HG03135 (cell line): ENCODE measurements at regions not wholly inside any gene's neighbourhood (a gene's known extent, or its start where the extent isn't known, plus 50 kb on each side); places are given as distances from the start of the nearest gene placed in this dataset.

Source experiments
- ATAC-seq: cut with Tn5 transposase; IDR thresholded peaks from one replicate; pipeline ENCODE4 v1.9.1; 2021; ENCODE audit warnings: mild to moderate bottlenecking, moderate library complexity; ENCODE audit not compliant: unreplicated experiment

DNA sequence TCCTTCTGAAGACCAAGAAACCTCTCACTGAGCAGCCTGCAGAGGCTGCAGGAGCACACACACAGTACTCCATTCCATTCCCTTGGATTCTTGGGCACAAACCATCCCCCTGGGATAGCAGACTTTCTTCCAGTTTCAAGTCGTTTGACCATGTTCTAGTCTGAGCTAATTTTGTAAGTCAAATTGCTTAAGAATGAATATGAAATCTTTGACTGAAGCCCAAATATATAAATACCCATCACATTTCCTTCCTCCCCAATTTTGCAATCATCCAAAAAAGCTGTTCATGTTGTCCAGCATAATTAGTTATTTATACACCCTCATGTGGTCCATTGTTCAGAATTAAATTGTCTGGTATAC is 231.2 kb upstream of the TPRG1 start:
- no peak for ATAC-seq

DNA sequence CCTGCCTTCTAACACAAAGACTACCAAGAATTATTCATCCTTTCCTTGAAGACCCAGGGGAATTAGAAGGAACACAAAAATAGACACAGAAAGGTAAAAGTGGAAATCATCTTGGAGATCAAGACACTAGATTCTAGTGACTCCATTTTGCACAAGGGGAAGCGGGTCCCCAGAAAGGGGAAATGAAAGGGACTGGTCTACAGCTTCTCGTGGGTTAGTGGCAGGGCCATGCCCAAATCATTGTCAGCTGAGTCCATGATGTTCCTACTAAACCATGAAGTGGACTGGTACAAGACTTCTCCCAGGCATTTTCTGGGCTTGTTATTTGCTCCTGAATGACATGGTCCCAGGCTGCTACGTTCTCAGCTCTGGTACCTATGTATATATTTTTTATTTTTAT is 230.7 kb upstream of the TPRG1 start:
- no peak for ATAC-seq

DNA sequence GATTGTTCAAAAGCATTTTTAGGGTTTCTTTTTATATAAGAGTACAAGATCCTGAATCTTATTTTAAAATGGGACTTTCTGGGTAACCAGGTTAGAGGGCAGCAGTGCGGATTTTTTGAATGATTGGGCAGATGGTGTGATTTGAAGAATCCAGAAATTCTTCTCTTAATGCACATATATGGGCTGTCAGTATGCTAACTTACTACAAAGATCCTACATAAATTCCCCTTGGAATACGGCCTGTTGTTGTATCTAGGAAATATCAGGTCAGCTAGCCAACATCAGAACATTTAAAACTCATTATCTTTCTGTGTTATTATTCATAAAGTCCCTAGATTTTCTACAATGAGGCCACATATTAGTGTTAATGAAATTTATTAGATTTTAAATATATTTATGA is 229.6 kb upstream of the TPRG1 start:
- ATAC-seq, result no peak

DNA sequence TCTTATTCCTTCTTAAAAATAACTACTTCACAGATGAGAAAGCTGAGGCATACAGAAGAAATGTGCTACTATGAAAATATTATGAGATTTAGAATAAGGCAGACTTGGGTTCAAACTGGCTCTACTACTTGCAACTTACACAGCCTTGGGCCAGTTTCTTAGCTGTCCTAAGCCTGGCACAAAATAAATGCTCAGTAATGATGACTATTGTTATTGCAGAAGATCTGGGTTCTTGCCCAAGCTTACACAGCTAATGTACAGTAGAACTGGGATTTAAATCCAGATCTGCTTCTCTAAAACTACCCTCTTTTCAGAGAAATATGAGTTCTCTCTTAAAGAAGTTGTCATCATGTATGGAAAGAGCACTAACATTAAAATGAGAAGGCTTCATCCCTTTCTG is 228.2 kb upstream of the TPRG1 start:
- ATAC-seq, result no peak

DNA sequence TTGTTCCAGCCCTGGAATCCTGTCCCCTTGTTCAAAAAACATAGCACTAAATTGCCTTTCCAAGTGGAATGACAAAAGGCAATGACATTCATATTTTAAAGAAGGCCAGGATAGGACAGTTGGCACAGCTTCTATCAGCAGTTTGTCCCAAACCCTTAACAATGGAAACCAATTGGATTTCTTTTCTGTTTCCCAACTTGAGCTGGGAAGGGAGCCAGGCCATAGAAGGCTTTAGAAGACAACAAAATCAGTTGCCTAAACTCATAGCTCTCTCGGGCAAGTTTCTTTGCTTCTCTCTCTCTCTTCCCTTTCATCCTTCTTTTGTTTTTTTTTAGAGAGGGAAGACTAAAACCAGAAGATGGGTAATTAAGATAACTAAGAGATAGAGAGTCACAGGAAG is 227.7 kb upstream of the TPRG1 start:
- ATAC-seq, result no peak

DNA sequence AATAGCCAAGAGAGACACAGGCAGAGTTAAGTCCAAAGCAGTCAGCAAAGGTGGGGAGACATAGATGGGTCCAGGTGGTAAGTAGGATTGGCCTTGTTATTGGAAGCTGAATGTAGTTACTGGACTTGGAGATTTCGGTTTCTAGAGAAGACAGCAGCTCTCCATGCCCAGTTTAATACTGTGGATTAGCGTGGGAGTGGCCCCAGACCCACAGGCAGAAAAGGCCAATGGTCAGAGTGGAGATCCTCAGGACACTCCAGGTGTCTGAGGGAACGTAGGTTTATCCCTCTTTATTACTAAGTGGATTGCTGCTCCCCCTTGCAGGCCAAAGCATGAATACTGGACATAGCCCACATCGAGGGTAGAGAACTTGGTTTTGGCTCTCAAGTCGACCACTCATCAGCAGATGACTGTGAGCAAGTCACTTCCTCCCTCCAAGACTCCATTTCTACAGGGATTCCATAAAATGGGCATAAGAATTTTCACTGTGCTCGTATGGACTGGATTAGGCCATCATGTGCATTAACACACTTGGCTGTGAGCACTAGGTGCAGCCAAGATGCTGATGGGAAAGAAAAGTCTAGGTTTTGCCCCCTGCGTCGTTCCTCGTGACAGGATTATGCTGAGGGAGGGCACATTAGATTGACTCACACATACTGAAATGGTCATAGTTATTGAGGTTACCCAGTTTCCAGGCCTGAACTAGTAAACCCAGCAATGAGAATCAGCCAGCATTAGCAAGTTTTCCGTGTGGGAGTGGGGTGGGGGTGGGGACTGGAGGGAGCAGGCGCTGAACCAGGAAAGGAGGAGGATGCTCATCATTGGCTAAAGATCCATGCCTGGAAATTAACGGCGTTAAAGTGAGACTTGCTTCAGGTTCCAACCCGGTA is 225.2 kb upstream of the TPRG1 start:
- no peak for ATAC-seq

DNA sequence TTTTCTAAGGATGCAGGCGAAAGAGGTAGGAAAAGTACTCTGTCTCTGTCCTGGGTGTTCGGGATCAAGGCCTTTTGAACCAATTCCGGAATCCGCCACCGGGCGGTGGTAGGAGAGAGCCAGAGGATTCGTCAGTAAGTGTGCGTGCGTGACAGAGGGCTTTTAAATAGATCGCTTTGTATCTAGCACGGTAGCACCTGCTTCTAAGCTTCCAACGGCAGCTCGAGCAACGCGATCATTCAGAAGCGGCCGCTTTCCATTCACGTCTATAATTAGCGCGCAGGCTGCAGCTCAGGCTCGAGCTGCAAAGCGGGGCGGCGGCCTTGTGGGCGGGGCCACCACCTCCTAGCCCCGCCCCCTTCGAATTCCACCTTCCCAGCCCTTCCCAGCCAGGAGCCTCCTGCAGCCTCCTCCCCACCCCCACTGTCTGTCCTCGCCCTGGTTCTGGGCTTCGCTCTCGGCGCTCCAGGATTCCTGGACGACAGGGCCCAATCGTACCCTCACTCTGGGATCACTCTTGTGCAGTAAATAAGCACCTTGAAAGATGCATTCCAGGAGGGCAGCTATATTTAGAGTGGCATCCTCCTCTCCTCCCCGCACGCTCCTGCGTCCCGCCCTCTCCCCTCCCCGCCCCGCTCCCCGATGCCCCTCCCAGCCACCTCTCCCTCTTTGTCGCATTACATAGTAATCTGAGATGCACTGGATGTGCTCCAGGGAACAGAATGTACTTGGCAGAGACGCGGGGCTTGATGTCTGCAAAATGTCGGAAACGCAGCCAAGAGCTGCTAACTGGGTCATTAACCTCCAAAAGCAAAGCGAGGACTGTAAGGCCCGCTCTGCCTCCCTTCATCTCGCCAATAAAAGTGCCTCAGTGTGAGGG is 224.1 kb upstream of the TPRG1 start:
- no peak for ATAC-seq

DNA sequence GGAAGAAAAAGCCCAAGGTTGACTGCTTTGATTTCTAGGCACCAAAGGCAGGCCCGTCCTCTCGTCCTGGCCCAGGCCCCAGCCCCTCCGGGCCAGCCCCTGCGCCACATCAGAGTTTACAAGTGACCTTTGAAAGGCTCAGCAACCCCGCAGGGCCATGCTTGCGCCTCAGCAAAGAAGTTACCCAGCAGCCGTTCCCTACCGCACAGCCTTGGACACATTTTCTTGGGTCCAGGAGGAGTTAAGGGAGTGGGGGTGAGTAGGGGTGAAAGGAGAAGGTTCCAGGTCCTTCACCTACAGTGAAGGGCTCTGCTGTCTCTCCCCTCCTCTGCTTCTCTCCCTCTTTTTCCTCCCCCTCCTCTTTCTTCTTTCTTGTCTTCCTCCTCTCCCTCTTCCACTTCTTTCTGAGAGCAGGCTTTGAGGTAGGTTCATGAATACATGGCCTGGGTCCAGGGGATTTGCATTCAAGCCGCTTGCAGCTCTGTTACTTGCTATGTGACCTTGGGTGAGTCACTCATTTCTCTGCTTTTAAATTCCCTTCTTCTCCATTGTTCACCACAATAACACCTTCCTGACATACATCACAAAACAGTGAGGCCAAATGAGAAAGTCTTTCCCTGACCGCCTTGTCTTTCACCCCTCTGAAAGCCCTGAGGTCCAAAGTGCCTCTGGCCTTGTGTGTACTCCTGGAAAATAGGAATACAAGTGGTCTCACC is 223.3 kb upstream of the TPRG1 start:
- ATAC-seq, result no peak

DNA sequence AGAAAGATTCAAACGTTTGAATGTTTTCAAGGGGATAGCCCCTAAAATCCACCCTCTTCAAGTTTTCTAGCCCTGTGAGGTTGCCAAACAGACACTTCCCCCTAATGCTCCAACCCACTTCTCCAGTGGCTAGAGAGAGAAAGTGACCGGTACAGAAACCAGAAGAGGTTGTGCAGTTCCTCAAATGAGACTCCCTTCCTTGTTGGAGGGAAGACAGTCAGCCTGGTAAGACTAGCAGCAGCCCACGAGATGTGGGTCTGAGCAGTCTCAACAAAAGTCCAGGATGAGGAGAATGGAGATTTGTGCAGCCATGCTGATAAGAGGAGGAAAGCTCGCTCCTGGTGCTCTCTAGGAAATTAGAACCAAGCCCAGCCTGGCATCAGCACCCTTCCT is 222.8 kb upstream of the TPRG1 start:
- no peak for ATAC-seq

DNA sequence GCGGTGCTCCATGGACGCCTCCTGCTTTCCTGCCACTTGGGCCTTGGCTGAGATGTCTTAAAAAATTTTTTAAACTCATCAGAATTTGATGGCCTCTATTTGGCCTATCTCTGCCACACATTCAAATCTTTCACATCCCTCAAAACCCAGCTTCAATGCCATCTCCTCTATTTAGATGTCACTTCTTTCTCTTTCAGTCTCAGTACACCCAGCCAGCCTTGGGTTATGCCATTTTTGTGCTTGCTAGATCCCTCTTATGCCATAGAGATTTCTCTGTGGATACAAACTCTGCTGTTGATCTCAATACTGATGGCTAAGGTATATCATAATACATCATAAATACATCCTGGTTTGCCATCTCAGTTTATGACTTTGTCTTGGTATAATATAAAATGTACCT is 222.3 kb upstream of the TPRG1 start:
- ATAC-seq, result no peak

DNA sequence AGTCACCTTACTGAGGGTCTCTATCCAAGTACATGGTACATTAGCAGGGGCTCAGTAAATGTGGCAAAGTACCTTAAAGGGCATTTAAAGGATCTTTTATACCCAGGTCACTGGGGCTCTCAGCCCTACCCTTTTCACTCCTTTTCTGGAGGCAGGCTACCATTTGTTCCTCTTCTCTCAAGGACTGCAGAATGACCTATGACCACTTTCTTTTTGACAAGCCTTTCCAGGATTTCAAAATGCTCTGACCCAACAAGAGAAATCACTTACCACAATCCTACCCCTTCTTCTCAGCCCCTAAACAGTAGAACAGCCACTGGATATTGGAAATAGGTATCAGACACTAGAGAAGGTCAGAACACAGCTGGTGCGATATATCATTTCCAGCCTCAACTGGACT is 221.8 kb upstream of the TPRG1 start:
- ATAC-seq, result no peak

DNA sequence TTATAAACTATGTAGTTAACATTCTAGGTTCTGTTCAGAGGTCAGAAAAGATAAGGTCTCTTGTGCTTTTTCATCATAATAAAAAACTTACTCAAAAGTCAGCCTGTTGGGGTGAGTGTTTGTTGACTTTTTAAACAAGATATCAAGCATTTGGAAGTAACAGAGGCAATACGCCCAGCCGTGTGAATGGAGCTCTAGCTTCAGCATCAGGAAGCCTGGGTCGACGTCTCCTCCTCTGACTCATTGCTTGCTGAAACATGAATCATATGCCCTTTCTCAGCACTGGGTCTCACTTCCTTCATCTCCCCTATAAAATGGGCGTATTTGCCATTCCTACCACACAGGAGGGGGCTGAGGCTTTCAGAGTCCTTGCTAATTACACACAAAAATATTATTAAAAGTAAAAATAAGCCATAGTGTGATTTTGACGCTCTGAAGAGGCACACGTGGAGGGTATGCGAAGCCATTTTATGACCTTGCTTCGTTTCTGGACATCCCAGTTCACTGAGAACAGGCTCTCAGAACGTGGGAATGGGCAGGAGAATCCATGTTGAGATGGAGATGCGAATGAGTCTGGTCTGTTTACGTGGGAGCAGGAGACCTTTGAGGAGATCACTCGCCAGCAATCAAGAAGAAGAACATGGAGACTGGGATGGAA is 220.8 kb upstream of the TPRG1 start:
- ATAC-seq, result no peak

DNA sequence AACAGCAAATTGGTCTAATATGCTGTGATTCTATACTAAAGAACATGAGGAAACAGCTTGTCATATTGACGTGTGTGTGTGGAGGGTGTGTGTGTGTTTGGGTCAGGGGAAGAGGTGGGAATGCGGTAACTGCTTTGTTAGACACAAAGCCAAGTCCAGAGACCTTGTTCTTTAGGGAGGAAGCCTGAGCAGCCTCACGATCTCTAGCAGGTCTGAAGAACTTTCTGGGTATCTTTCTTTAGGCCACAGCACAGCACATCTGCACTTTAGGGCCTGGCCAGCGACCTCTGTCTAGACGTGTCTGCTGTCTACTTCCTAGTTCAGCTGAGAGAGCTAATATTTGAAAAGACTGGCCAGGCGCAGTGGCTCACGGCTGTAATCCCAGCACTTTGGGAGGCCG is 220.0 kb upstream of the TPRG1 start:
- ATAC-seq, result no peak

DNA sequence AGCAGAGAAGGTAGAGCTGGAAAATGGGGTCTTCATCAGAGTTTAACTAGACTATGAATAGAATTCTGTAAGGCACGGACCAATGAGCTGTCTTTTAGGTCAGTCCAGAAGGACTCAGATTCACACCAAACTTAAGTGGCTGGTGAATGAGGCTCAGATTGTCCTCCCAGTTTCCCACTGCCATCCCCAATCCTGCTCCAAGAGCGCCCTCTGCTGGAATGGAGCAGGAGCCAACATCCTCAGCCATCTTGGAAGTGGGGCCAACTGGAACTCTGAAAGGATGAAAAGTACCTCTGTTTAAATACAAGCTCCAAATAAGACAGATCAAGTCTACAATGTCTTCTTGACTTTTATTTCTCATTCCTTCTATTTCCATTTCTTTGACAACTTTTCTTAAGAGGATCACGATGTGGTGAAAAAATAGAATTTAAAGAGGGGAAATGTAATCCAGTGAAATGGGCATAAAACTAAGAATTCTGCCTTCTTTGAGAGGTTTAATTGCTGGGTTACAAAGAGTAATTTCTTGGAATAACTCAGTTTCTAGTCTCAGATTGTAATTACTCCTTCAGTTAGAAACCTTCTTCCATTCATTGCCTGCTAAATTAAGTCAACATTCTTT is 217.1 kb upstream of the TPRG1 start:
- no peak for ATAC-seq

DNA sequence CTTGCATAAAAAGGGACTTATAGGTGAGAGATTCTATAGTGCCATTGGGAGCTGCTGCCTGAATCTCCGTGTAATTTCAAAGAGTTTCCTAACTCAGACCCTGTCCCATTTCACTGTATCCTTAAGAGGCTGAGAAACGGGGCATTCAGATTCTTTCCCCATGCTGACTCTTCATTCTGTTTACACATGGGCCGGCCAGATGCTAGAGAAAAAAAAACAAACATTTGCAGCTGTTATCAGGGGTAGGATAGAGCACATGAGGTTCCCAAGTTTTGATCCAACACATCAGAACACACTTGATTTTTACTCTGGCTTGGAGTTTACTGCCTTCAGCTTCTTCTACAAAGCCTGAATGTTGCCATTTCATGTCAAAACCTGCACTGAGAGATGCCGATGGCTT is 215.9 kb upstream of the TPRG1 start:
- no peak for ATAC-seq

DNA sequence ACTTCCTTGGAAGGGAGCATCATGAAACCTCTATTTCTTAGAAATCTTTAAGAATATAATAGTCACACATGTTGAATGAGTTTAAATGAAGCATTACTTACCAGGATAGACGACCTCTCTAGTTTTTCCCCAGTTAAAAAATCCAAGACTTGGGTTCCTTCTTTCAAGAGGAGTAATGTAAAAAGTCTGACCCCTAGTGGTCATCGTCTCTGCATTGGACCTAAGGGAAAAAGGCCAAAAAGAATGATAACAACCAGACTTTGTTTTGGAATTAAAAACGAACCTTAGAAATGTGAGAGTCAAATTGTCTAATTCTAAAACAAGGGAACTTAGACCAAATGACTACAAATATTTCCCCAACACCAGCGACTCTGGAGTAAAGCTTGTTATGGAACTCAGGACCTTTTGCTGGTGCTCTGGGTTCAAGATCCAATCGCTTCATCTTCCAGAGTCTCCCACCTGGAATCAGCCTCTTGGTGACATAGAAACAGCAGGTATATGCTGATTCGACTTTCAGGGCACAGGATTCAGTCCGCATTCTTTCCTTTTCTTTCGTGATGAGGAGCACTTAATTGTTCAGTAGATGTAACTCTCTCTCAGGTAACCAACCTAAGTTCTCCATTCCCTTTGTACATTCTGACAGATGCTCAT is 214.8 kb upstream of the TPRG1 start:
- ATAC-seq, result no peak

DNA sequence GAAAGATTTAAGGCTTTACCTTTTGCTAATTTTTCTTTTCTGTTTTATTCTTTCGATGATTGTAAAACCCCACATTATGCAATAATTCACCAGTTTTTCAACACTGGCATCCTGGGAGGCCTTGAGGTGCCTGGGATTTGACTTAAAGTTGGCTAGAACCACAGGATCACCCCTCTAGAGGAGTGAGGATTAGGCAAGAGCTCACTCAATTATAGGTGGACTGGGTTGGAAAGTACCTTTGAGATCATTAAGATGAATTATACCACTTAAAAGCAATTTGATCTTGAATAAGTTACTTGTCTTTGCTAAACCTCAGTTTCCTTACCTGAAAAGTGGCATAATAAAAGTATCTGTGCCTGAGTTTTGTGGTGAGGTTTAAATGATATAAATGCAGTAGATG is 212.8 kb upstream of the TPRG1 start:
- no peak for ATAC-seq

DNA sequence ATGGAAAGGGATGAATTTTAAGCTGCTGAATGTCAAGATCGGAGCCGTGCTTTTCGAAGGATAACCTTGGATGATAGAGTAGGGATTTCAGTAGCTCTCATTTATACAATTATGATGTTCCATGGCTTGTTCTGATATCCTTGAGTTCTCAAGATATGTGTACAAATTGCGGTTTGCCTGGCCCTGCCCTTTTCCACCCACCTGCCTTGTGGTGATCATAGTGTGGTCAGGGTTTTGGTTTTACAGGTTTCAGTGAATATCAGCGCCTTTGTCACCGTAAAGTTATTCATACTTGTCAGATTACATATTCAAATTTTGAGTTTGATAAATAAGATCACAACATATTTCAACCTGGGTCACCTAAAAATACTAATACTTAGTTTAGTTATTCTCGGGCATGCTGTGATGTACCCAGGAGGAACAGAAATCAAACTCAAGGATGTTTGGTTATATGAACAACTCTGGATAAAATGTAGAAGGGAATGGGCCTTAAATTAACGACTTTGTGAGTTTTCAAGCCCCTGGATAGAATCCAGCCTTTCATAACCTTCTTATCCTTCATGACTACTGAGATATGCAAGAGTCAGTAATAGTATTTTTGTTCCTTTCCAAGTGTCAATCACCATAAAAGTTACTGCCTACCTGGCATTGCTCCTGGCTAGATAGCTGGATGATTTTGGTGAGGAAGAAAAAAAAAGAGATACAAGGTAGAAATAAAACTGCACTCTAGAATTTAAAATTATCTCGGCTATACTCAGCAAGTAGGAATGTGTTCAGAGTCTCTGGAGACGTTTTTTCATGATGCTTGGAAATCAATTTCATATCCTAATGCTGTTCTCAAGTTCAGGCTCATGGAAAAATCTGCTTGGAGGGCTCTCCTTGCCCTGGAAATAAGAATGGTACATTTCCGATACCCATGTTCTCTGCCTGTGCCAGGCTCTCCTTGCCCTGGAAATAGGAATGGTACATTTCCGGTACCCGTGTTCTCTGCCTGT is 209.2 kb upstream of the TPRG1 start:
- ATAC-seq, result no peak

DNA sequence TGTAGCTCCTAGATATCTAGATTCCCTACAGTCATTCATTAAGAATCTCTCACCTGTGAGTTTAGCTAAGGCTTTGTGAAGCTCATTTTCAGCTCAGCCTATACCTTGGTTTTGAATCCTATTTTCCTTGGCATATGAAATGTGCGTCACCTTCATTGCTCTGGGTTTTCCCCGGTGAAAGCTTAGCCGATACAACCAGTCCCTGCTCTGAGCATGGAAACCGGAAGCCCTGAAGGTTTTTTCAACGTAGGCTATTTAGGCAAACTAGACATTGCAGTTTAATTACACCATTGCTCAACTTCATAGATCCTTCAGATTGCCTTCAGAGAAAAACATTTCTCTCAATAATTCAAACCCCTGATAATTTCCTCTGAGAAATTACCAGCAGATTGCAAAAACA is 206.8 kb upstream of the TPRG1 start:
- ATAC-seq, result no peak
